ENCODE measurements at regions not wholly inside any gene's neighbourhood (a gene's known extent, or its start where the extent isn't known, plus 50 kb on each side); places are given as distances from the start of the nearest gene placed in this dataset.

DNA sequence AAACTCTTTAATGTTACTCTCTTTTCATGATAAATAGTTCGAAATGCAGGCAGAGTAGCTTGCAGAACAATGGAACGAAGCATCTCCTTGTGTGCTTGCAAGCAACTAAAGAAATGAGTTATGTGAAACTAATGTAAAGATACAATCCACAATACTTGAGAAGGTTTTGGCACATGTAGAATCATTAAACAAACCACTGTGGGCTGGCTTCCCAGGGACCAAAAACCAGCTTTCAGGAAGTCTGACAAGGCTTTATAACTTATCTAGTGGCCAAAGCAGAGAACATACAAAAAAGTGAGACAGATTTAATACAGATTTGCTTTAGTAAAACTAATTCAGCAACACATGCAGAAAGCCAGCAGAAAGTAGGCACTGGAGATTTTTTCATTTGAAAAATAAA is 1673.8 kb upstream of the AGA start:
- TF ChIP-seq, protein P1, sequence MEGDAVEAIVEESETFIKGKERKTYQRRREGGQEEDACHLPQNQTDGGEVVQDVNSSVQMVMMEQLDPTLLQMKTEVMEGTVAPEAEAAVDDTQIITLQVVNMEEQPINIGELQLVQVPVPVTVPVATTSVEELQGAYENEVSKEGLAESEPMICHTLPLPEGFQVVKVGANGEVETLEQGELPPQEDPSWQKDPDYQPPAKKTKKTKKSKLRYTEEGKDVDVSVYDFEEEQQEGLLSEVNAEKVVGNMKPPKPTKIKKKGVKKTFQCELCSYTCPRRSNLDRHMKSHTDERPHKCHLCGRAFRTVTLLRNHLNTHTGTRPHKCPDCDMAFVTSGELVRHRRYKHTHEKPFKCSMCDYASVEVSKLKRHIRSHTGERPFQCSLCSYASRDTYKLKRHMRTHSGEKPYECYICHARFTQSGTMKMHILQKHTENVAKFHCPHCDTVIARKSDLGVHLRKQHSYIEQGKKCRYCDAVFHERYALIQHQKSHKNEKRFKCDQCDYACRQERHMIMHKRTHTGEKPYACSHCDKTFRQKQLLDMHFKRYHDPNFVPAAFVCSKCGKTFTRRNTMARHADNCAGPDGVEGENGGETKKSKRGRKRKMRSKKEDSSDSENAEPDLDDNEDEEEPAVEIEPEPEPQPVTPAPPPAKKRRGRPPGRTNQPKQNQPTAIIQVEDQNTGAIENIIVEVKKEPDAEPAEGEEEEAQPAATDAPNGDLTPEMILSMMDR (IDR thresholded peaks at IDR 0.05; ENCODE audit: insufficient read depth, low read length), result no peak
- TF ChIP-seq, protein P2, sequence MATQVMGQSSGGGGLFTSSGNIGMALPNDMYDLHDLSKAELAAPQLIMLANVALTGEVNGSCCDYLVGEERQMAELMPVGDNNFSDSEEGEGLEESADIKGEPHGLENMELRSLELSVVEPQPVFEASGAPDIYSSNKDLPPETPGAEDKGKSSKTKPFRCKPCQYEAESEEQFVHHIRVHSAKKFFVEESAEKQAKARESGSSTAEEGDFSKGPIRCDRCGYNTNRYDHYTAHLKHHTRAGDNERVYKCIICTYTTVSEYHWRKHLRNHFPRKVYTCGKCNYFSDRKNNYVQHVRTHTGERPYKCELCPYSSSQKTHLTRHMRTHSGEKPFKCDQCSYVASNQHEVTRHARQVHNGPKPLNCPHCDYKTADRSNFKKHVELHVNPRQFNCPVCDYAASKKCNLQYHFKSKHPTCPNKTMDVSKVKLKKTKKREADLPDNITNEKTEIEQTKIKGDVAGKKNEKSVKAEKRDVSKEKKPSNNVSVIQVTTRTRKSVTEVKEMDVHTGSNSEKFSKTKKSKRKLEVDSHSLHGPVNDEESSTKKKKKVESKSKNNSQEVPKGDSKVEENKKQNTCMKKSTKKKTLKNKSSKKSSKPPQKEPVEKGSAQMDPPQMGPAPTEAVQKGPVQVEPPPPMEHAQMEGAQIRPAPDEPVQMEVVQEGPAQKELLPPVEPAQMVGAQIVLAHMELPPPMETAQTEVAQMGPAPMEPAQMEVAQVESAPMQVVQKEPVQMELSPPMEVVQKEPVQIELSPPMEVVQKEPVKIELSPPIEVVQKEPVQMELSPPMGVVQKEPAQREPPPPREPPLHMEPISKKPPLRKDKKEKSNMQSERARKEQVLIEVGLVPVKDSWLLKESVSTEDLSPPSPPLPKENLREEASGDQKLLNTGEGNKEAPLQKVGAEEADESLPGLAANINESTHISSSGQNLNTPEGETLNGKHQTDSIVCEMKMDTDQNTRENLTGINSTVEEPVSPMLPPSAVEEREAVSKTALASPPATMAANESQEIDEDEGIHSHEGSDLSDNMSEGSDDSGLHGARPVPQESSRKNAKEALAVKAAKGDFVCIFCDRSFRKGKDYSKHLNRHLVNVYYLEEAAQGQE (IDR thresholded peaks at IDR 0.05; ENCODE audit: insufficient replicate concordance, low read depth), result no peak
- TF ChIP-seq GABPA (IDR thresholded peaks at IDR 0.05; ENCODE audit: low read depth) (no peak), POLR2AphosphoS5 (IDR thresholded peaks at IDR 0.05; ENCODE audit: low read depth) (no peak)

Data from HL-60 (cell line).